A673 (cell line): ENCODE measurements at regions not wholly inside any gene's neighbourhood (a gene's known extent, or its start where the extent isn't known, plus 50 kb on each side); places are given as distances from the start of the nearest gene placed in this dataset.

Source experiments
- BruUV-seq: library from RNA; stranded (reverse); fragments of 400-500 nt; replicated peaks from 2 replicates; lab custom pipeline; 2021; lab: Mats Ljungman, UMichigan
- CTCF ChIA-PET: fragments of 300-600 bp; sonication (Branson Sonifier 250); formaldehyde crosslinking; loops from one replicate; lab custom pipeline; 2022; ENCODE audit warnings: antibody characterized with exemption; lab: Charles Lee
- POLR2A ChIA-PET: fragments of 300-600 bp; sonication (Branson Sonifier 250); formaldehyde crosslinking; loops from one replicate; lab custom pipeline; 2022; ENCODE audit warnings: antibody characterized with exemption; ENCODE audit not compliant: low non-redundant PET; lab: Charles Lee
- DNase-seq: peaks from one replicate; pipeline ENCODE4 v3.0.0-alpha.2; 2015; ENCODE audit warnings: low spot score
- H3K27ac ChIP-seq: fragments of 200-600 bp; sonication (generic); 2 replicates; pipeline ENCODE4 v1.5.1; 2016; ENCODE audit warnings: mixed run types, low read depth, mild to moderate bottlenecking, mixed read lengths, antibody characterized with exemption, low read length; ENCODE audit not compliant: poor library complexity, severe bottlenecking
- H3K27me3 ChIP-seq: fragments of 200-600 bp; sonication (generic); replicated peaks from 2 replicates; pipeline ENCODE4 v1.6.1; 2017; ENCODE audit warnings: mixed run types, low read depth, mild to moderate bottlenecking, mixed read lengths, antibody characterized with exemption, low read length; ENCODE audit not compliant: insufficient read depth, poor library complexity
- H3K36me3 ChIP-seq: fragments of 200-600 bp; sonication (generic); 2 replicates; pipeline ENCODE4 v1.6.1; 2016; ENCODE audit warnings: mixed run types, mild to moderate bottlenecking, mixed read lengths, antibody characterized with exemption, low read length; ENCODE audit not compliant: insufficient read depth, poor library complexity, severe bottlenecking
- H3K4me1 ChIP-seq: fragments of 200-600 bp; sonication (generic); 2 replicates; pipeline ENCODE4 v1.6.1; 2017; ENCODE audit warnings: mixed run types, mild to moderate bottlenecking, mixed read lengths, antibody characterized with exemption, low read length; ENCODE audit not compliant: insufficient read depth, poor library complexity, severe bottlenecking
- H3K4me3 ChIP-seq: fragments of 200-600 bp; sonication (generic); 2 replicates; pipeline ENCODE4 v1.5.1; 2016; ENCODE audit warnings: low read depth, mixed run types, mild to moderate bottlenecking, mixed read lengths, low read length; ENCODE audit not compliant: poor library complexity, severe bottlenecking
- H3K9me3 ChIP-seq: fragments of 200-600 bp; sonication (generic); 2 replicates; pipeline ENCODE4 v1.6.1; 2016; ENCODE audit warnings: mixed run types, low read depth, mild to moderate bottlenecking, mixed read lengths, antibody characterized with exemption, low read length; ENCODE audit not compliant: poor library complexity, severe bottlenecking
- CTCF ChIP-seq: fragments of 300-800, 200-600 bp; sonication (generic); conservative IDR thresholded peaks from 2 replicates; pipeline ENCODE4 v1.5.1; 2017; ENCODE audit warnings: low read depth, mild to moderate bottlenecking, antibody characterized with exemption, low read length, moderate library complexity, mixed read lengths
- EZH2 ChIP-seq: fragments of 200-600 bp; sonication (generic); IDR thresholded peaks from 2 replicates; pipeline ENCODE4 v1.6.1; 2017; ENCODE audit warnings: borderline replicate concordance, low read depth, mild to moderate bottlenecking, mixed read lengths, antibody characterized with exemption, low read length; ENCODE audit not compliant: poor library complexity, severe bottlenecking
- intact Hi-C: fragments of 100-400 bp; cut with micrococcal nuclease; formaldehyde crosslinking; loops from one replicate; pipeline ENCODE4 v1.10.0; 2022; ENCODE audit not compliant: unreplicated experiment

- Histone ChIP-seq H3K4me1 (no peaks in the 10 kb centered on the region), H3K9me3 (no peaks in the 10 kb centered on the region), H3K27ac (no peak overlapping the region), H3K27me3 (no peaks in the 10 kb centered on the region), H3K36me3 (no peaks in the 10 kb centered on the region), H3K4me3 (no peak overlapping the region)
- TF ChIP-seq EZH2 (no peak), CTCF (no peak)
- CTCF ChIA-PET = no interaction called here
- no TSS peak for BruUV-seq
- POLR2A ChIA-PET = no interaction called here
- no peak for DNase-seq
- intact Hi-C loops = no loop called here
These were observed 272.7 kb downstream of the BCL11B start for GRCh38 chr14:98999345-98999744.

DNA sequence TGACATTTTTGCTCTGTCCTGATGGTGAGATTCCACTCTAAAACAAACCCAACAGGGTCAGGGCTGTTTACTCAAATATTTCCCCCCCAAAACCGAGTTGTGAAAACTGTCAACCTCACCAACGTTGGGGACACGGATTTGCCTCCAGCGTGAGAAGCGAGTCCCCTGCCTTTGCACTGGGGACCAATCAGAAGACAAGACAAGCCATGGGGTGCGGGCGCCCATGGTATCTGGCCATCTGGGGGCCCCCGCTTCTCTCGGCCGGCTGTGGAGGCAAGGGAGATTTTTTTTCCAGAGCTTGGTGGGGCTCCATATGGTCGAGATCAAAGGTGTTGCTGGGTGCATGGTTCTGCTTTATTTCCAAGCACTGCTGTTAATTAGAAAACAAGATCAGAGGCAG is 272.1 kb downstream of the BCL11B start:
- ChIA-PET CTCF (no interaction called here), POLR2A (no interaction called here)
- Histone ChIP-seq H3K9me3 (no peaks in the 10 kb centered on the region), H3K27me3 (no peaks in the 10 kb centered on the region), H3K27ac (no peak overlapping the region), H3K4me1 (no peaks in the 10 kb centered on the region), H3K4me3 (no peak overlapping the region), H3K36me3 (no peaks in the 10 kb centered on the region)
- no TSS peak for BruUV-seq
- intact Hi-C loops = no loop called here
- DNase-seq = no peak
- no peak for TF ChIP-seq CTCF
- no peak for TF ChIP-seq EZH2

DNA sequence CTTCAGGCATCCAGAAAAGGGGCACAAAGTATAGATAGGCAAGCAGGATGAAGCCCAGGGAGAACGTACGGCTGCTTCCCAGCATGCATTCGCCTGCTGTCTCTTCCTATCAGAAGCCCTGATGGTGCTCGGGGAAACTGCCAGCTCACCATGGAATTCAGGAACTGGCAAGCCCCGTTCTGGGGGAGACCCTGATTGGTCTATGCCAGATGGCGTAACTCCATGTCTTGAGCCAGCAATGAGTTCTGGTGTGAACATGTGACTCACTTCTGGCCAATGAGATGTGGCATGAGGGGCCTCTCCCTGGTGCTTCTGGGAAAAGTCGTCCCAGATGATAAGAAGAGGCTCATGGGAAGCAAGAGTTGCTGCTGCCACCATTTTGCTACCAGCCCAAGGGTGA is 270.8 kb downstream of the BCL11B start:
- ChIA-PET CTCF (no interaction called here), POLR2A (no interaction called here)
- Histone ChIP-seq H3K27ac (no peak overlapping the region), H3K9me3 (no peaks in the 10 kb centered on the region), H3K36me3 (no peaks in the 10 kb centered on the region), H3K4me1 (no peaks in the 10 kb centered on the region), H3K27me3 (no peaks in the 10 kb centered on the region), H3K4me3 (no peak overlapping the region)
- no TSS peak for BruUV-seq
- no peak for DNase-seq
- TF ChIP-seq EZH2 = no peak
- intact Hi-C loops = no loop called here

DNA sequence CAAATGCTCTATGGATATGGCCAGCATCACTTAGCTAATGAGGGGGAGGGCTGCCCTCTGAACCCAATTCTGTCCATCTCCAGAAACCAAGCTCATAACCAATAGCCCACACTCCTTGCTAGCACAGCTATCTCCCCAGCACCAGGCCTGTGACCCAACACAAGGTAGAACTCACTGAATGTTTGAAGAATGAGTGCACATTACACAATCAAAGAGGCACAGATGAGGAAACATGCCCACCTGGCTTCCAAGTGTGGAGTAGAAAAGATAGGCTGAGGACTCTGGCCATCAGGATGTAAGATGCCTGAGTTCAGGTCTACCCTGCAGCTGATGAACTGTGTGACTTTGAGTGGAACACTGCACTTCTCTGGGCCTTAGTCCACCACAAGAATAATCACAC is 268.4 kb downstream of the BCL11B start:
- intact Hi-C loops = no loop called here
- Histone ChIP-seq H3K27me3 (no peaks in the 10 kb centered on the region), H3K9me3 (no peaks in the 10 kb centered on the region), H3K27ac (no peak overlapping the region), H3K36me3 (no peaks in the 10 kb centered on the region), H3K4me1 (no peaks in the 10 kb centered on the region), H3K4me3 (no peak overlapping the region)
- TF ChIP-seq CTCF (no peak), EZH2 (no peak)
- POLR2A ChIA-PET = no interaction called here
- no peak for DNase-seq
- CTCF ChIA-PET = no interaction called here
- no TSS peak for BruUV-seq
